ENCODE measurements at regions not wholly inside any gene's neighbourhood (a gene's known extent, or its start where the extent isn't known, plus 50 kb on each side); places are given as distances from the start of the nearest gene placed in this dataset.

DNA sequence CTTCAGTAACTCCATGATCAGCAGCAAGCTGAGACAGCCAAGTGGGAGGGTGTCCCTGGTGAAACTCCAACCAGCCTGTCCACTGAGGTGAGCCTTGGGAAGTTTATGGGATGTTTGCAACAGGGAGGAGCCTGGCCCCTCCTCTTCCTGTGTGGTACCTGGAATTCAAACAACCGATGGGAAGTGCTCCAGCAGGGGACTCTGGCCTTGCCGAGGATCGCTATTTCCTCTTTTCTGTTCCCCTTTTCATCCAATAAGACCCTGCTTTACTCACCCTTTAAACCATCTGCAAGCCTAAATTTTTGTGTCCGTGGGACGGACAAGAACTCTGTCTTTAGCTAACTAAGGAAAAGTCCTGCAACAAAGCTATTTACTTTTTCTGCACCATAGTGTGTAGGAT, 491.1 kb upstream of the ZMIZ1 start:
- TF ChIP-seq, protein P1, sequence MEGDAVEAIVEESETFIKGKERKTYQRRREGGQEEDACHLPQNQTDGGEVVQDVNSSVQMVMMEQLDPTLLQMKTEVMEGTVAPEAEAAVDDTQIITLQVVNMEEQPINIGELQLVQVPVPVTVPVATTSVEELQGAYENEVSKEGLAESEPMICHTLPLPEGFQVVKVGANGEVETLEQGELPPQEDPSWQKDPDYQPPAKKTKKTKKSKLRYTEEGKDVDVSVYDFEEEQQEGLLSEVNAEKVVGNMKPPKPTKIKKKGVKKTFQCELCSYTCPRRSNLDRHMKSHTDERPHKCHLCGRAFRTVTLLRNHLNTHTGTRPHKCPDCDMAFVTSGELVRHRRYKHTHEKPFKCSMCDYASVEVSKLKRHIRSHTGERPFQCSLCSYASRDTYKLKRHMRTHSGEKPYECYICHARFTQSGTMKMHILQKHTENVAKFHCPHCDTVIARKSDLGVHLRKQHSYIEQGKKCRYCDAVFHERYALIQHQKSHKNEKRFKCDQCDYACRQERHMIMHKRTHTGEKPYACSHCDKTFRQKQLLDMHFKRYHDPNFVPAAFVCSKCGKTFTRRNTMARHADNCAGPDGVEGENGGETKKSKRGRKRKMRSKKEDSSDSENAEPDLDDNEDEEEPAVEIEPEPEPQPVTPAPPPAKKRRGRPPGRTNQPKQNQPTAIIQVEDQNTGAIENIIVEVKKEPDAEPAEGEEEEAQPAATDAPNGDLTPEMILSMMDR (conservative IDR thresholded peaks at IDR 0.05 in 1 of 2, IDR thresholded peaks at IDR 0.05 in 1 of 2; ENCODE audit: low read depth in 1 of 2, low read length in 2 of 2) = no peak
- no peak for TF ChIP-seq EZH2 (IDR thresholded peaks at IDR 0.05; ENCODE audit: low read length, missing control alignments)
